ENCODE measurements at regions not wholly inside any gene's neighbourhood (a gene's known extent, or its start where the extent isn't known, plus 50 kb on each side); places are given as distances from the start of the nearest gene placed in this dataset.
"Not testable (repeated sequence)": the region's sequence is repeated elsewhere in the genome, so short reads cannot be mapped to it uniquely, and the experiment has no call there.

GRCh38 chr1:224548676-224549075 is 67.4 kb upstream of the CNIH3 start:
- intact Hi-C loops (cut with DNase I; ENCODE audit: low total_unique reads), result no loop called here
- Histone ChIP-seq H3K36me3 (no peaks in the 10 kb centered on the region), H3K27ac (no peak overlapping the region), H3K4me3 (no peak overlapping the region), H3K9me3 (no peaks in the 10 kb centered on the region), H3K4me1 (no peaks in the 10 kb centered on the region), H3K27me3 (no peaks in the 10 kb centered on the region)
- no peak for DNase-seq
- TF ChIP-seq POLR2A (IDR thresholded peaks at IDR 0.05) (no peak), CTCF (IDR thresholded peaks at IDR 0.05) (no peak)

- intact Hi-C loops (cut with DNase I; ENCODE audit: low total_unique reads); H3K36me3 ChIP-seq; DNase-seq; H3K9me3 ChIP-seq; H3K27me3 ChIP-seq; H3K27ac ChIP-seq; H3K4me1 ChIP-seq; H3K4me3 ChIP-seq: not testable (repeated sequence)
Observed at GRCh38 chr1:224551189-224551588, 64.9 kb upstream of the CNIH3 start.

- intact Hi-C loops (cut with DNase I; ENCODE audit: low total_unique reads), result no loop called here
- Histone ChIP-seq H3K27ac (no peak overlapping the region), H3K27me3 (no peaks in the 10 kb centered on the region), H3K36me3 (no peaks in the 10 kb centered on the region), H3K4me3 (no peak overlapping the region), H3K9me3 (no peaks in the 10 kb centered on the region), H3K4me1 (no peaks in the 10 kb centered on the region)
- DNase-seq, result no peak
- TF ChIP-seq POLR2A (IDR thresholded peaks at IDR 0.05), result no peak
- TF ChIP-seq CTCF (IDR thresholded peaks at IDR 0.05), result no peak
Observed at GRCh38 chr1:224554056-224554455, 62.1 kb upstream of the CNIH3 start.

GRCh38 chr1:224554620-224555259 is 61.4 kb upstream of the CNIH3 start:
- no peak overlapping the region for H3K27ac ChIP-seq
- intact Hi-C loops (cut with DNase I; ENCODE audit: low total_unique reads), result no loop called here
- H3K4me3 ChIP-seq, result no peak overlapping the region
- DNase-seq, result no peak
- no peaks in the 10 kb centered on the region for H3K9me3 ChIP-seq
- H3K4me1 ChIP-seq, result no peaks in the 10 kb centered on the region
- no peaks in the 10 kb centered on the region for H3K36me3 ChIP-seq
- no peak for TF ChIP-seq CTCF (IDR thresholded peaks at IDR 0.05)
- no peak for TF ChIP-seq POLR2A (IDR thresholded peaks at IDR 0.05)
- no peaks in the 10 kb centered on the region for H3K27me3 ChIP-seq

- intact Hi-C loops (cut with DNase I; ENCODE audit: low total_unique reads), result no loop called here
- H3K4me3 ChIP-seq, result no peak overlapping the region
- no peaks in the 10 kb centered on the region for H3K36me3 ChIP-seq
- no peak overlapping the region for H3K27ac ChIP-seq
- H3K9me3 ChIP-seq, result no peaks in the 10 kb centered on the region
- H3K4me1 ChIP-seq, result no peaks in the 10 kb centered on the region
- no peaks in the 10 kb centered on the region for H3K27me3 ChIP-seq
- no peak for DNase-seq
- TF ChIP-seq POLR2A (IDR thresholded peaks at IDR 0.05) (no peak), CTCF (IDR thresholded peaks at IDR 0.05) (no peak)
Observed at GRCh38 chr1:224558904-224559303, 57.2 kb upstream of the CNIH3 start.

All from uterus (tissue), 3 donors.